NCI-H748 (cell line): ENCODE measurements at regions not wholly inside any gene's neighbourhood (a gene's known extent, or its start where the extent isn't known, plus 50 kb on each side); places are given as distances from the start of the nearest gene placed in this dataset.
A peak's percentile ranks its signal among the peaks of the same experiment; 100 is the strongest.

Experiments used
- DNase-seq: peaks from one replicate; lab custom pipeline; 2025; ENCODE audit not compliant: unreplicated experiment; lab: John Stamatoyannopoulos, UW

DNA sequence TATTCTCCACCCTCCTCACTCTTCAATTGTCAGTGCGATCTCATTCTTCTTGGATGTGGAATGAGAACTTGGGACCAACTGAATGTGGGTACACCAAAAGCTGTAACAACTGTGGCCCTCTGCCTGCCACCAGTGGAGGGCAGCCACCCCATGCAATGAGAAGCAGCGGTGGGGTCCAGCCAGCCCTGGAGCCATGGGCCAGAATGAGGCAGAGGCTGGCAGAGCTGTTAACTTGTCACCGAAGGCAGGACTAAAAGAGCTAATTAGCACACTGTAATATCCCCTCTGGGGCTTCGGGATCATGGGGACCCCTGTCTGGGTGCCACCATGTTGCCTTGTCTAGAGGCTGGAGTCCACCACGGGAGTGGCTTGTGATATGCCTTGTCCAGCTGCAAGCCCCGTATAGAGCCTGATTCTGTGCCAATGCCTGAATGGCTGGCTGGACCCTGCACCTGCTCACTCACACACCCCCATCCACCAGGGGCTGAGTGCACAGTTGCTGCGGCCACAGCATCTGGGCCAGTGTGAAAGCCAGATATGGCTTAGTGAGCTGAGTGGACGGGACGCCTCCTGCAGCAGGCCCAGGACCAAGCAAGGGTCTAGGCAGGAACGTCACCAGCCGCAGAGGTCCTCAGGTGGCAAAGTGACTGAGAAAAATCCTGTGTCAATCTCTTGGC, 680.5 kb downstream of the DSC3 start:
- no peak for DNase-seq

DNA sequence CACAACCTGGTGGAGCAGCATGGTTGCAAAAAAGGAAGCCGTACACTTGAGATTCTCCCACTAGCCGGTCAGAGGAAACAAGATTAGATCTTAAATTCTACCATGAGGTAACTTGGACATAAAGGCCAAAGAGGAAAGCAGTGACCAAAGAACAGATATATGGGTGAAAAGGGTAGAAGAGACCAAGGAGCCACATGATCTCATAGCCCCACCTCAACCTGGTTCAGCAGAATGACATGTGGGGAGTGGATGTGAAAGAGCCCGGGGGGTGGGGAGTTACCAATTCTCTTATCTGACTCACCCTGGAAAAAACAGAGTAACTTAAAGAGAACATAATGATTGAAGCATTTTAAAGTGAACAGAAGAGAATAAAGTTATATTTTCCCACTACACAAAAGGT, 683.0 kb downstream of the DSC3 start:
- DNase-seq: no peak

DNA sequence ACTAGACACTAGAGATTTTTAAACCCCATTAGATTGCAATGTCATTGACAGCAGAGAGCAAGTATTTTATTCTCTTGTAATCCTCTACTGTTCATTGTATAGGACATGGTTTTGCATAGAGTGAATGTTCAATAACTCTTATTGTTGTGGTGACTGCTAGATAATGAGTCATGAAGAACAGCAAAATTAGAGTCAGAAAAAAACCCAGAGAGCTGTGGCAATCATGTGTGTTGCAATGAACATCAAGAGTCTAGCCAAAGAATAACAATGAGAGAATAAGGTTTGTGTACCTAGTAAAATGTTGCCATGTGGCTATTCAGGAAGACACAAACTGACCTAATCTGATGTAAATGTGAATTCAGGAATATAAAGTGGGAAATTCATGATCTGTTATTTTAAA, 684.0 kb downstream of the DSC3 start:
- DNase-seq: no peak

DNA sequence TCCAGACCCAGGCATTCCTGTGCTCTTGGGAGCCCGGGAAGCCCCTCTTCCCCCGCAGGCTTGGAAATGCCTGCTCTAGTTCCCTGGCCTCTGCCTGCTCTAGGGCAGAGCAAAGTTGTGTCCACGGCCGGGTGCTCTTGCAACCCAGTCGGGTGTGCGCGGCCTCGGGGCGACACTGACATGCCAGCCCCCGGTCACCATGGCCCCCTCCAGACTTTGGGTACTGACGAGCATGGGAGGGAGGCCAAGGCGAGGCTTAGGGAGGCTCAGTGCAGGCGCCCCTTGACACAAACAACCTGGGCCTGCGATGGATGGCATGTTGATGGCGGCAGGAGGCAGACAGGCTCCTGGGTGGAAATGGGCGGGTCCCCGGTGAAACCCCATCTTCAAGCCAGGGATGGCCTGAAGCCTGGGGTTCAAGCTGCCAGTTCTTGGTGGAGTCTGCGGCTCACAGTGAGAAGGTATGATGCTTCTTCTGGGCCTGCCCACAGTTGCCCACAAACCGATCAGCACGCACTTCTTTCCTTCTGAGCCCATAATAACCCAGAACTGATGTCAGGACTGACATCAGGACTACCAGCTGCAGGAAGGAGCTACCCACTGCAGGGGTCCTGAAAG, 689.9 kb downstream of the DSC3 start:
- no peak for DNase-seq

DNA sequence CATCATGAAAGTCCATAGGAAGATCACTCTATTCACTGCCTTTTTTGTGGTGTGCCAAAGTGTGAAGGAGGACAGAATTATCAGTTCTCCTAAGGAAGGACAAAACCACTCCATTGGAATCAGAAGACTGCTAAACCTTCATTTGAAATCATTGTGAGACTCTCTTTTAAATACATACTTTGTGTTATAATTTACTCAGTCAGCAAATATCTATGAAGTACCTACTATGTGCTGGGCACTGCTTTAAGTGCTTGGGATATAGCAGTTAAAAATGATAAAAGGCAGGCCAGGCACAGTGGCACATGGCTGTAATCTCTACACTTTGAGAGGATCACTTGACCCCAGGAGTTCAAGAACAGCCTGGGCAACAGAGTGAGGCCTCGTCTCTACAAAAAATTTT, 692.3 kb downstream of the DSC3 start:
- no peak for DNase-seq

DNA sequence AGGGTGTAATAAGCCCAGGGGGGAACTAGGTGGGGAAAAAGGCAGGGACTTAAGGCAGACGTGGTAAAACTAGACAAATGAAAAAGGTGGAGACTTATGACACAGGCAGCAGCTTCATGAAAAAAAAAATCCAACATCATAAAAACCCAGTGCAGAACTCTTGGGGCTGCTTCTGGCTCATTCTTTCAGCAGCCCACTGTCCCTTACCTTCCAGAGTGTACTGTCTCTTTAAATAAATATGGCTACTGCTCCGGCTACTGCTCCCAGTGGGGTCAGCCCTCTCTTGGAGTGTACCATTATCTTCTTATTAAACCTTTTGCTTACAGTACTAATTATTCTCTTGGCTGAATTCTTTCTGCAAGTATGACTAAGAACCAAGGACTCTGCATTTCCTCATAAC, 699.5 kb downstream of the DSC3 start:
- no peak for DNase-seq

DNA sequence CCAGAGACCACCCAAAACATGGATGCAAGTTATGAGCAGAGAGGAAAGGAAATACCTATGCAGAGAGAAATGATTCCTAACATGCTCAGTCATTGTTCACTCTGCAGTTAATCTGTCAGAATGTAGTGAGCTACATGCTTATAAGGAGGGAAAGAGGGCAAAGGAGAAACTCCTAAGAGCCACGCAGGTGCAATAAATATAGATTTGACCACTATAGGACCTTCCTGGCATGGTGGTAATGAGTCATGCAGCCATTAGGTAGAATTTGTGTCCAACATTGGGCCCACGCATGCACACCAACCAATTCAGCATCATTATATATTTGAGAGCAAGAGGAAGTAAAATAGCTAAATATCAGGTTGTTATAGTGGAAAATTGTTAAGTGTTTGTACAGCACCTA, 699.9 kb downstream of the DSC3 start:
- DNase-seq: peak; percentile 6

DNA sequence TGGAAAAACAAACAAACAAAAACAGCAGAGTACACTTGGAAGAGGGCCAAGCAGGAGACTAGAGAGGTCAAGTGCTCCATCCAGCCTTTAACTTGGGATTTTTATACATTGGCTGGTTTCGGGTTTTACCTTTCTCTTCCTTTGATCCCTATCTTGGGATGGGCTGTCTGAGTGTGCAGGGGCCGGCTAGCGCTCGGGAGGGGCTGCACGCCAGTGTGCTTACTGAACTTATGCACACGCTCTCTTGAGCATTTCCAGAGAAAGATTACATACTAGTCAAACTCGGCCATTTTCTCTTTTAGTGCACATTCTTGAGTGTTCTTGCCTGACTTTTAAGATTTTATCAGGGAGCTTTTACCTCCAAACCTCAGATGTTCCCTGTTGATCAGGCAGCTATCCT, 707.8 kb downstream of the DSC3 start:
- DNase-seq: no peak

DNA sequence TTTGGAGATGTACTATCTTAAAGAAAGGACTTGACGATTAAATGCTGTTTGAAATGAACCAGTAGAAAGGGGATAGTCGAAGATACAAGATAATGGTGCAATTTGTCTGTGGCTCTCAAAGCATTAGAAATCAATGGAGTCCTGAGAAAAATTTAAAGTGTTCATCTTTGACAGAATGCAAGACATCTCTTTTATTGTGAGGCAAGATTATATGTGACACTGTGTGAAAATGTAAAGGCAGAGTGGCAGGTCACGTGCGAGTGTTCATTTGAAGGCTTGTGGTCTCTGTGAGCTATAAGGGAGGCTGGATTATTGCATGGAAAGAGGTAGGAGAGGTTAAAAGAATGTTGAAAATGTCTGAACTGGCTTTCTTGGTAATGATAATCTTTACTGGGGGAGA, 709.2 kb downstream of the DSC3 start:
- no peak for DNase-seq

DNA sequence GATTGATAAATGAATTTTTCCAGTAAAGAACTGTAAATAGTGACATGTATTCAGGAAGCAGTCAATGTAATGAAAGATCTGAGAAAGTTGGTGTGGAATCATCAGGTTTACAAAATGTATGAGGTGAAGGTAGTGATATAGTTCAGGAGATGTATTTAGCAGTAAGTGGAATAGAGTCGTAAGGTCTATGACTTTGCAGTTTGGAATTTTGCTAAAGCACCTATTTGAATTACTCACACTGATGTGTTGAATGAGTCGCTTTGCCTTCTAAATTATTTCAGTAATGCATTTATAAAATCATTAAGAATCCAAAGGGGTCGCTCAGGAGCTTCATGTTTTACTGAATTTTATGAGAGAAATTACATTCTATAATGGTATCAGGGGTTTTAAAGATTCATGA, 713.7 kb downstream of the DSC3 start:
- no peak for DNase-seq

DNA sequence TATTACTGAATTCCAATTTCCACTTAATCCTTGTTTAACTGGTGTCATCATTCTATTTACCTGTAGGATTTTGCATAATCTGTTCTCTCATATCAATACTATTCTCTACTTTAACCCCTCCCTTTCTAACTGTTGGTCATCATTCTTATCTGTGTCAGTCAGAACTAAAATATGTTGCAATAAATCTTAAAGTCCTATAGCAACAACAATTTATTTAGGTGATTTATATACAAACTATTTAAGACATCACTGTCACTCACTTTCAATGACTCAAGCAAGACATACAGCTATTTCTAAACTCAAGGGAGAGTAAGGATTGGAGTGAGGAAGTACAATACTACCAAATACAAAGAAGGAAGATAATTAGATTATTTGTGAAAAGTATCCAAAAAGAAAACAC, 740.4 kb downstream of the DSC3 start:
- DNase-seq: no peak

DNA sequence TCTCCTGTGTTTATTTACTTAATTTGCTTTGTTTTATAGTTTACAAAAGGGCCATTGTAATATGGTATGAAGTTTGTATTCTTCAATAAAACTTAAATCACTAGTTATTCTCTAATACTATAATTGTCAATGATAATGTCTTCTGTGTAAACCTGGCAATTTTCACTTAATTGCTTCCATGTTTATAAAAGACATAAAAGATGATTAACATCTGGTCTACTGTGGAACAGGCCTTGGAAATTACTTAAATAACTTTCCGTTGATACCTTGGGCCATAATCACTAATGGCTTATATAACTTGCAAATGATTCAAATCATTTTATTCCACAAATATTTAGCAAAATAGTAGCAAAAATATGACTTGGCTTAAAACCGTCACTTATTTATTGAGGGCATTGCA, 743.8 kb downstream of the DSC3 start:
- DNase-seq: no peak

DNA sequence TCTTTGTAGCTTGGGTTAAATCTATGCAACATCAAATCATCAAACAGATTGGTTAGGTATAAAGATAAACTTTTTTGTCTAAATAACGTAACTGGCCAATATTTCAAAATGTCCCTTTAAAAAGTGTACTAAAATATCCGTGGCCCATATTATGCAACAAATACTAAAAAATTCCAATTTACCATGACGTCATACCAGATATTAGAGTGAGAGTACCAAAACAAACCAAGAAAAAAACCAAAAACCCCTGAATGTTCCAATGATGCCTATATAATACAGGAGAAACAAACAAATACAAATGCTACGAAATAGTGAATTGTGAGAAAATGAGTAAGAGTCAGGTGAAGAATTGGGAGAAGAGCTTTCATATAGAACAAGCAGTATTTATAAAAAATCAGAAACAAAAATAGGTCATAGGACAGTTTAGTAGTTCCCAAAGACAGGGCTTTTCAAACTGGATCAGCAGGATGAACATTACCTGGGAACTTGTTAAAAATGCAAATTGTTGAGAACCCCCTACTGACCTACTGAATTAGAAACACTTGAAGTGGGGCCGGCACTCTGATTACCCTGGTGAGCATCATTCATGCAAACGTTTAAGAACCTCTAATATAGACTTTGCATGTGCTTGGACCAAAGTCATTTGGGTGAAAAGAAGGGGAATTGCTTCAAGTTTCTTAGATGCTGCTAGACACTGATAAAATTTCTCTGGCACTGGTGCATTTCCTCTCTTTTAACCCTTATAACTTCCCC, 753.7 kb downstream of the DSC3 start:
- no peak for DNase-seq

DNA sequence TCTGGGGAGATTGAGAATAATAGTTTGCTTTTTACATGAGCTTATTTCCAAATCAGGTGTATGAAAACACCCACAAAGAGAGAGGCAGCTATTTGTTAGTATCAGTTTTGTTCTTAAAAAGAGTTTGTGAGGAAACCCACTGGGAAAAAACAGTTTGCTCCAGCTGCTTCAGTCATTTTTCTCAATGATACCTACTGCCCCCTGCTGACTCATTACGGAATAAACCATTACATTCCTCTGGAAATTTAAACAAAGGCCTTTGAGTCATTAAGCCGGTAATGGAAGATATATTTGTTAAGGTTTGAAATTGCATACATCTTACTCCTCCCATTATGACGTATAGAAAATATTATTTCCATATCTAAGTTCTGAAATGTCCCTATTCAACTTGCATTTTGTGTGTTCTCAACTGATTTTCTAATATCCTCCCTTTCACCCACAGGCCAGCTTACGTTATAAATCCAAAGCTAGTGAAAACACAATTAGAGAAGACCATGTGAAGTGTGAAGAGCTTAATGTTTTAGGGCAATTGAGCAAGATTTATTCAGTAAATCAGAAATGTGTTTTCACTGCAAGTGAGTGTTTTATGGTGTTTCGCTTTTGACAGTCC, 761.6 kb downstream of the DSC3 start:
- DNase-seq: peak; percentile 62

DNA sequence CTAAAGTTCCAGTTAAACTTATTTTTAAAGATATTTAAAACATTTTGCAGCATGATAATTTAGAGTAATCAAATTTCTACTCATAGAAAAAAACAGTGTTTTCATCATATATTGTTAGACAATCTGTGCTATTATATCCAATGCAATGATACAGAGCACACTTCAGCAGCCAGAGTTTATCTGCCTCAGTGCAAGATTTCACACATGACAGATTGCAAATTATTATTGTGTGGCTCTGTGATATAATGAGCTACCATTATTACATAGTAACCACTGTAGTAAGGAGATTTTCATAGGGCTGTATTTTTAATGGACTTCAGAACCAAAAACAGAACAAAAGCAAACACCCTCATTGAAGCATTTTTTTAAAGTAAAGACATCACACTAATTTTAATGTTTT, 762.4 kb downstream of the DSC3 start:
- DNase-seq: no peak

DNA sequence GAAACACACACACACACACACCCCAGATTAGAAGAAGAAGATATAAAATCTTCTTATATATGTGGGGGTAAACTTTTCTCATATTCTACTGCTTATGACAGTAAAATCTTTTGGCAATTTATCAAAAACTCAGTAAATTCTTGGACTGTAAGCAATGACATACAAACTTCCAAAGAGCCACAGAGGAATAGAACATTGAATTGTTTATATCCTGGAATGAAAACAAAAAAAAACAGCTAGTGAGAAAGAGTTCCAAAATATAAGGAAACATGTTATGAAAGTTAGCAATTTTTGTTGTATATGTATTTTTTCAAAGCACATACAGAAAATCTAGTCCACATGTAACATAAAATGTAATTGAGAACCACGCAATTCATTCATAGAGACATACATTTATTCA, 764.9 kb downstream of the DSC3 start:
- no peak for DNase-seq

DNA sequence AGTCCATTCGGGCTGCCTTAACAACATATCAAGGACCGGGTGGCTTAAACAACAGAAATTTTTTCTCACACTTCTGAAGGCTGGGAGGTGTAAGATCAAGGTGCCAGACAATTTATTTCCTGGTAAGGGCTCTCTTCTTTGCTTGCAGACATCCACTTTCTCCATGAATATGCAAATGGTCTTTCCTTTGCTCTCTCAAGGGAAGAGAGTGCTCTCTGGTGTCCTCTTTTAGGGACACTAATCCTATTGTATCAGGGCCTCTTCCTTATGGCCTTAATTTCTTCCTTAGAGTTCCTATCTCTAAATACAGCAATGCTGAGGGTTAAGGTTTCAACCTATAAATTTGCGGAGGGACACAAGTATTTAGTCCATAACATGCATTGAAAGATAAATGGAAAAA, 770.8 kb downstream of the DSC3 start:
- DNase-seq: no peak

DNA sequence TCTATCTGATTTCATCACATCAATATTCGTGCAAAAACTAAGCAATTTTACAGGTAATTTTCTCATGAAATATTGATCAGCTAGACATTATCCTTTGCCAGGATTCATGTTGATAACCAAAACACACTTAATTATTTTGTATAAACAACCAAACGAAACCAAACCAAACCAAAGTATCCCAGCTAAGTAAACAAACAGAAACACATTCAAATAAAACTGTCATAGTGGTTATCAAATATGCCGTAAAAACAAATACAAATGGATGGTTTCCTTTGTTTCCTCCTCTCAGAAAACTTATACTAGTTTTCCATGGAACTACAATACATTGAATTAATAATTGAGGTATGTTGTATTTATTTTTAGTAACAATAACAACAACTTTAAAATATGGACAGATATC, 777.4 kb downstream of the DSC3 start:
- DNase-seq: peak; percentile 7

DNA sequence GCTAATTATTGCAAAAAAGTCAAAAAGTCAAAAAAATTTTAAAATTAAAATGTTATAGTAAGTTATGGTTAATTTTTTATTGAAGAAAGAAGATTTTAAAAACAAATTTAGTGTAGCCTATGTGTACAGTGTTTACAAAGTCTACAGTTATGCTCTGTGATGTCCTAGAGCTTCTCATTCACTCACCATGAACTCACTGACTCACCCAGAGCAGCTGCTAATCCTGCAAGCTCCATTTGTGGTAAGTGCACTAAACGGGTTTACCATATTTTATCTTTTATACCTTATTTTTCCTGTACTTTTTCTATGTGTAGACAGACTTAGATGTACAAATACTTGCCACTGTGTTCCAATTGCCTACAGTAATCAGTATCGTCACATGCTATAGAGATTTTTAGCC, 788.2 kb downstream of the DSC3 start:
- DNase-seq: no peak

DNA sequence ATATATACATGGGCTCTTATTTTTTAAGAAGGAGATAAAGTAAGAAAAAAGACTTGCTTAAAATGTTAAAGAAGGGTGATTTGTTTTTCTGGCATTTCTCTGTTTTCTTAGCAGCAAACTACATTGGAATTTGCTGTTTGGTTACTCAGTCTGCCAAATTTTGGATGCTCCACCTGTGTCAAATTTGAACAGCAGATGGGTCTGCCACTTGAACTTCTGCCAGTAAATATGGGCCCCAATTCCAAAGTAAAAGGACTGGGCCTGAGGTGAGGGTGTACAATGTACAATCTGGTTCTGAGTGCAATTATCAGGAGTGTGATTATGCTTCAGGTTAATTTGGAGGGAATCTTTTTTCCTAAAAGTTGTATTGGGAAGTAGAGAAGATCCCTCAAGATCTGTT, 794.5 kb downstream of the DSC3 start:
- DNase-seq: no peak

DNA sequence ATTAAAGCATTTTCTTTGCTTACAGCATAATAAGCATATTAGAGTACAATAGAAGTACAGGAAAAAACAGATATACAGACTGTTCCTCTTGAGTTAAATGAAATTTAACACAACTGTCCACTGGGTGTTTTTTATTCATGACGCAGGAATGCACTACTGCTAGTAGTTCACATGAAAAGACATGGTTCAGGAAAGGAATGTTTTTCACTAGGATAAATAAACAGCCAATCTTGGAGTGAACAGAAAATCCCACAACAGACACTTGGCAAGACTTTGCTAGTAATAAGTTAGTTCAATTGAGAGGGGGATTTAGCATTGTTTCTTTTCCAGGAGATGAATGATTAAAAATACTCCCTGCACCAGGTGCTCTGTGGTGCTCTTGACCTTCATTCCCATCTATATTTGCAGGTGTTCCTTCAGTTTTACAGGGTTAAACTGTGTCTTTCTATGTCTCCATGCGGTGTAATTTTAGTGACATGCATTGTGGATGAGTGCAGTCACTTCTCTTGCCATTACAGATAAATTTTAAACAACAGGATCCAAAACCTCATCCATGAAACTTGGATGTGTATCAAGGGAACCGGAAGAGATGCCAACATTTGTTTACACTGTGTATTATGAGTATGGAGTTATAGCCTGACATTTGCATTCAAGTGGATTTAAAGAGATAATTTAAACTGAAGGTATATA, 796.6 kb downstream of the DSC3 start:
- DNase-seq: no peak

DNA sequence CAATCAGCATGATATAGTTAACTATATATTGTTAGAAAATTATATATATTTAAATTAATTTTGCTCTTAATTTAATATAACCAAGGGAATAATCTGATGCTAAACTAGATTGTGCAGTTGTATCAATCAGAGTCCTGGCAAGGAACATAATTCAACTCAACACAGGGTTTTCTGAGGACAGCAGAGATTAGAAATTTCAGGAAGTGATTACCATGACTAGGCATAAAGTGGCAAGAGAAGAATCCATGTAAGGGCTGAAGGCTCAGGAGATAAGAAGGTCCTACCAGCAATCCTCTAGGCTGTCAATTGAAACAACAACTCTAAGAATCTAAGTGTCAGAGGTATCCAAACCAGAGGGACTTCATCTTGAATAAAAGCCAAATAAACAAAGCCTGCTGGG, 807.8 kb downstream of the DSC3 start:
- DNase-seq: no peak
